NCI-H187 treated with DMSO at 0.1 percent for 48 hours (cell line): ENCODE measurements at regions not wholly inside any gene's neighbourhood (a gene's known extent, or its start where the extent isn't known, plus 50 kb on each side); places are given as distances from the start of the nearest gene placed in this dataset.
"Not testable (repeated sequence)": the region's sequence is repeated elsewhere in the genome, so short reads cannot be mapped to it uniquely, and the experiment has no call there.

Source experiments
- DNase-seq: peaks from one replicate; lab custom pipeline; 2025; lab: John Stamatoyannopoulos, UW

DNA sequence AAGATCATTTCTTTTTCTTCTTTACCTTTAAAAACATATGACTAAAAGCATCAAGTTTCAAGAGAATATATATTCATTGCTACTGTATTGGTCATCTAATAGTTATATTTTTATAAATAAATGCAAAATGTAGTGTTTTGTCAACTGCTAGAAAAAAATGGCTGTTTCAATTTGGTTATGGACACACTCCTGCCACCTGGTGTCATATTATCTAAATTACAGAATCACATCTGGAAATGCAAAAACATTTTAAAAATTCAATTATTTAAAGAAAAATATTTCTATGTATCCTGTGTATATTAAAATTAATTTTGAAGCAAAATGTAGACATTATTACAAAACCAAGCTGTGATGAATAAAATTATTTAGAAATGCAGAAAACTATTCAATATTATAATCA lies 329.4 kb upstream of the PCDH18 start:
- no peak for DNase-seq

GRCh38 chr4:137853424-137853823 lies 321.1 kb upstream of the PCDH18 start:
- DNase-seq = no peak

GRCh38 chr4:137852326-137852725 lies 320.0 kb upstream of the PCDH18 start:
- DNase-seq = no peak

DNA sequence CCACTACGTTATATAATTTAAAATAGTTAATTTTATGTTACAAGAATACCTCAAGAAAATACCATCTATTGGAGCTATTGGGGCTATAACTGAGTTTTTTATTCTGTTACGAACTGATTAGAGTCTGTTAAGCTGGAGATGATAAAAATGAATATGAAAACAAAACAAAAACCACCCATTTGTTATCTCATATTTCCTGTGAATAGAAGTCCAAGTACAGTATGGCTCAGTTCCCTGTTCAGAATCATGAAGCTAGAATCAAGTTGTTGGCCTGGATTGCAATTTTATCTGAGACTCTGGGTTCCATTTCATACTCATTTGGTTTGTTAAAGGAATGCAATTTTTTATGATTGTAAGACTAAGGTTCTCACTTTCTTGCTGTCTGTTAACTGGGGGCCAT lies 319.1 kb upstream of the PCDH18 start:
- DNase-seq = no peak

DNA sequence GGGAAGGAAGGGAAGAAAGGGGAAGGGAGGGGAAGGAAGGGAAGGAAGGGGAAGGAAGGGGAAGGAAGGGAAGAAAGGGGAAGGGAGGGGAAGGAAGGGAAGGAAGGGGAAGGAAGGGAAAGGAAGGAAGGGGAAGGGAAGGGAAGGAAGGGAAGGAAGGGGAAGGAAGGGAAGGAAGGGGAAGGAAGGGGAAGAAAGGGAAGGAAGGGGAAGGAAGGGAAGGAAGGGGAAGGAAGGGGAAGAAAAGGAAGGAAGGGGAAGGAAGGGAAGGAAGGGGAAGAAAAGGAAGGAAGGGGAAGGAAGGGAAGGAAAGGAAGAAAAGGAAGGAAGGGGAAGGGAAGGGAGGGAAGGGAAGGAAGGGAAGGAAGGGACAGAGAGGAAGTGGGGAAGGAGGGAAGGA lies 295.7 kb upstream of the PCDH18 start:
- not testable (repeated sequence) for DNase-seq

DNA sequence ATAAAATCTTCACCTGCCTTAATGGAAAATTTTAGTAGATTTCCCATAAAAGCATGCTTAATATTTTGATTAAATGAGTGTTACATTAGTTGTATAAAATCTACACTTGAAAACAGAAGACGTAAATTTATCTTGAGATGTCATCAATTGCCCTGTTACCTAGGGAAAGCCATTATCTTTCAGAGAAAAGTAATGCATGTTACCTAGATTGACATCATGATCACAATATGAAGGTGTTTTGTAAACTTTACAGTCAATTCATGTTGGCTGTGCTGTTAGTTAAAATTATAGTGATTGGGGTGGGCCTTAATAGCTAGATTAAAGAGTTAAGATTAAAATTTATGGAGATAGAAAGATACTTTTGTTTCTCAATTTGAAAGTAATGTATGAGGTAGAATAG lies 293.2 kb upstream of the PCDH18 start:
- no peak for DNase-seq

- no peak for DNase-seq
Measured at GRCh38 chr4:137823007-137823406, 290.7 kb upstream of the PCDH18 start.

- no peak for DNase-seq
Measured at GRCh38 chr4:137819964-137820383, 287.7 kb upstream of the PCDH18 start.

GRCh38 chr4:137812258-137812657 lies 280.0 kb upstream of the PCDH18 start:
- no peak for DNase-seq

GRCh38 chr4:137806420-137806819 lies 274.1 kb upstream of the PCDH18 start:
- DNase-seq = no peak

GRCh38 chr4:137804906-137805495 lies 272.7 kb upstream of the PCDH18 start:
- DNase-seq = no peak

DNA sequence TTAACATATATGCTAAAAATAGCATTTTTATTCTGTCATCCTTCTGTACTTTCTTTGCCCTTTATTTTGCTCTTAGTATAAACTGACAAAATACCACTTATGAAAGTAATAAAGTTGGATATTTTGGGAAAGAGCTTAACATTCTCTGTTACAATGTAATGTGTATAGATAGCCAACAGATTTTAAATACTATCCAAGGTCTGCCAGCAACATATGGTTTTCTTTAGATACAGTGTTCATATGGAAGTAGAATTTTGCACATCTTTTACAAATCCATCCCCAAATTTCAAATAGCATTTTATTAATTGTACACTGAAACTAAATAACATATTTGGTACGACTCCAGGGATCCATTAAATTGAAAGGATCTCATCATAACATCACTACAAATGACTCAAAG lies 268.6 kb upstream of the PCDH18 start:
- DNase-seq = no peak

- DNase-seq = no peak
Measured at GRCh38 chr4:137794764-137795254, 262.5 kb upstream of the PCDH18 start.

DNA sequence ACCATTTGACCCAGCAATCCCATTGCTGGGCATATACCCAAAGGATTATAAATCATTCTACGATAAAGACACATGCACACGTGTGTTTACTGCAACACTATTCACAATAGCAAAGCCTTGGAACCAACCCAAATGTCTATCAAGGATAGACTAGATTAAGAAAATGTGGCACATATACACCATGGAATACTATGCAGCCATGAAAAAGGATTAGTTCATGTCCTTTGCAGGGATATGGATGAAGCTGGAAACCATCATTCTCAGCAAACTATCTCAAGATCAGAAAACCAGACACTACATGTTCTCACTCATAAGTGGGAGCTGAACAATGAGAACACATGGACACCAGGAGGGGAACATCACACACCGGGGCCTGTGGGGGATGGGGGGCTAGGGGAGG lies 257.0 kb upstream of the PCDH18 start:
- DNase-seq = not testable (repeated sequence)

- DNase-seq = not testable (repeated sequence)
Measured at GRCh38 chr4:137783923-137784322, 251.6 kb upstream of the PCDH18 start.

DNA sequence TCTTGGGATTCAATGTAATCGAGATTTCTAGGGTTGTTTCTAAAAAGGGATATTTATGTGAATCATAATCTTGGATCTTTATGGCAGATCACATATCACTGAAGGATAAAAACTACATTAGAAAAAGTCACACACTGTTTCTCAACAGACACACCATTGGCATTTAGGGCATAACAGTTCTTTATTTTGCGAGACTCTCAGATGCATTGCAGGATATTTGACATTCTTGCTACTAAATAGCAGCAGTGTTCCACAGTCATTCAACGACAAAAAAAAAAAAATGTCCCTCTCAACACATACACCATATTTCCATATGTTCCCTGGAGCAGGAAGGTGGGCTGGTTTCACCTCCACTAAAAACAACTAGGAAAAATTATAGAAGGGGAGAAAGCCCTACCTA lies 243.4 kb upstream of the PCDH18 start:
- no peak for DNase-seq

DNA sequence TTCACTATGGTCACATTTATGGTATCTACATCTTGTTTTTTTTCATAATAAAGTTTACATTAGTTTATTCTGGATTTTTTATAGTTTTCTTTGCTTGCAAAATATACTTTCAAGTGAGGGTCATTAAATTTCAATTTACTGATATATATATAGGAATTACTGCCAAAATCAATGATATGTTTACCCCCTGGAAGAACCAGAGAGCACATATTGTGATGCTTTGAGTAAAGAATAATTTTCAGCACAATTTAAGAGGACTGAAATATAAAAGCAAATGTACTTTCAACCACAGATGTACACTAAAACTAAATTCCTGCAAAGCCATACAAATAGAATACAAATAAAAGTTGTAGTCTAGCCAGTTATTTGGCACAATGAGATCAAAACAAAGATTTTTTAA lies 242.2 kb upstream of the PCDH18 start:
- no peak for DNase-seq

- no peak for DNase-seq
Measured at GRCh38 chr4:137768881-137769280, 236.6 kb upstream of the PCDH18 start.

DNA sequence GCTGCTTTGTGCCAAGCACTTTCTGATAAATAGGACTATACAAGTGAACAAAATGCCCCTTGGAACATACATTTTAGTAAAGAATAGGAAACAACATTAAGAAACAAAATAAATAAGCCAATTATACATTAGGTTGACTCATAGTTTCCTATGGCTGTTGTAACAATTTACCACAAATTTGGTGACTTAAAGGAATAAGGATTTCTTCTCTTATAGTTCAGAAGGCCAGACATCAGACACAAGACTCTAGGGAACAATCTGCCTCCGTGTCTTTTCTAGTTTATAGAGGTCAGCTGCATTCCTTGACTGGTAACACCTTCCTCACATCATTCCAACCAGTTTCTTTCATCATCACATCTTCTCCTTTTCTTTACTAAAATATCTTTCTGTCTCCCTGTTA lies 235.9 kb upstream of the PCDH18 start:
- no peak for DNase-seq

DNA sequence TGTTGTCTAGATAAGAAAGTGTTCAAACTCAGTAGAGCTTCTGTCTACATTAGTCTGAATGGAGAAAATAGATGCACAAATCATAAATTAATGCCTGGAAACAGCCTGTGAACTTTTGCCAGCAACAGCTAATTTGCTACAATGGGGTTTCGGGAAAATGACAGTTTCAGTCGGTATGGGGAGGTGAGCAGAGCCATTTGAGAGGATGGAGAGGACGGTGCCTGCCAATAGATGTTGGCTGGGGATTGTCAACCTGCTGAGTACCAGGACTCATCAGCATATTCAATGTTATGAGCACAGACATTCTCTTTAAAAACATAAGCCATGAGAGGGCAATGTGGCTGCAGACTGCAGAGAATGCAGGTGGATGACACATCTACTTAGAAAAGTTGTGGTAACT lies 230.3 kb upstream of the PCDH18 start:
- DNase-seq = no peak

GRCh38 chr4:137754652-137755471 lies 222.6 kb upstream of the PCDH18 start:
- no peak for DNase-seq

DNA sequence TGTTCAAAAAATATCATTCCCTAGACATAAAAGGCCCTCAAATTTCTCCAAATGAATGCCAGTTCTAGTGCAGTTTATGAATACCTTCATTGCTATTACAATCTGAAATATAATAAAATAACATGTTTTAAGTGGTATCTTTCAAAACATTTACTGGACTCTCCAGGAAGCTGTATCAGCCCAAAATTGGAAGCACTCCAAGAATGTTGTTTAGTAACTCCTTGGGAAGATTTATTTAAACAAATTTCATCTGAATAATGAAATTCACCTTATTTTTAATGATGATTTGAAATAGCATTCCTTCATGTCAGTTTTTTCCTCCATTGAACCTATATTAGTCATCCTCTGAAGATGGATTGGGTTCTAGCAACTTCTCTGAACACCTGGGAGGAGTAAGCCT lies 217.2 kb upstream of the PCDH18 start:
- no peak for DNase-seq

- DNase-seq = no peak
Measured at GRCh38 chr4:137748616-137749015, 216.3 kb upstream of the PCDH18 start.

DNA sequence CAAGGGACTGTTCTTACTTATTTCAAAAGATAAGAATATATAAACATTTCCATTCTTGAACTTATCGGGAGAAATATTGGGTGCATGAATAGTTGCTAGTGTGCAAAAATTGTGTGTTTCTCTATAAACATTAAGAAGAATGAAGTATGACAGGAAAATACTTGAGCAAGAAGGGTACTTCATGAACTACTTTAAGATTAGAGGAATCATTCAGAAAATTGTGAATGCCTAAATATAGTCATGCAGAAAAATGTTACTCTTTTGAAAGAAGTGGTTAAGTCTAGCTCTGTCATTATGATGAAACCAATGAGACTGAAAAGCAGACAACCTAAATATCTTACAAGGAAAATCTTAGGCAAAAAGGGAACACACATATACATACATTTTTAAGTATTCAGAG lies 207.8 kb upstream of the PCDH18 start:
- DNase-seq = no peak
